ENCODE measurements at regions not wholly inside any gene's neighbourhood (a gene's known extent, or its start where the extent isn't known, plus 50 kb on each side); places are given as distances from the start of the nearest gene placed in this dataset.
A peak's percentile ranks its signal among the peaks of the same experiment; 100 is the strongest.

DNA sequence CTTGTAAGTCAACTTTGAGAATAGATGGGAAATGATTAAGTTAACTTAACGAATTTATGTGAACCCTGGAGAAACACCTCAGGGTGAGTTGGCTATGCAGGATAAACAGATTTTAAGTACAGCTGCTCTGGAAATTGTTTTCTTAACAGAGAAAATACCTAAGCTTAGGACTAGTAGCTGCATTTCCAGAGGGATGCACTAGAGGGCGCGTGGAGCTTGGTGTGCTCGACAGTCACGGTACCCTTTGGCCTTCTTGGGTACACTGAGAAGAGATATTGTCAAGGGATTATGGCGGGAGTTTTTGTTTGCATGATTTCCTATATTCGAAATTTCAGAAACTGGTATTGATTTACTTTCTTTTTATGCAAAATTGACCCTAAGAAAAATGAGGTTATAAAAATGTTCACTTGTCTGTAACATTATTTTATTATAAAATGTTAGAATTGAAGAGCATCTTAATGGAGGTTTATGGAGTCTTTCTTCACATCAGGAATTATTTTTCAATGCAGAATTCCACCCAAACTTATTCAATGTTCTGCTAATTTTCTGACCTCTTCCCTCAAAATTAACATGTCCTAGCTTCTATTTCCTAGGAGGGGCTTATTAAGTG is 58.4 kb upstream of the MYO3A start:
- ATAC-seq: peak; percentile 79
- H3K4me3 Mint-ChIP-seq: no peak overlapping the region
- CTCF ChIA-PET: interaction anchor here (0.6 to 2.3 kb wide), 33 partner anchors 9 to 684 kb away, joined by 3 to 14 read pairs (median 3); partner anchors contain the start of gene GAD2
- TF ChIP-seq, protein P1, sequence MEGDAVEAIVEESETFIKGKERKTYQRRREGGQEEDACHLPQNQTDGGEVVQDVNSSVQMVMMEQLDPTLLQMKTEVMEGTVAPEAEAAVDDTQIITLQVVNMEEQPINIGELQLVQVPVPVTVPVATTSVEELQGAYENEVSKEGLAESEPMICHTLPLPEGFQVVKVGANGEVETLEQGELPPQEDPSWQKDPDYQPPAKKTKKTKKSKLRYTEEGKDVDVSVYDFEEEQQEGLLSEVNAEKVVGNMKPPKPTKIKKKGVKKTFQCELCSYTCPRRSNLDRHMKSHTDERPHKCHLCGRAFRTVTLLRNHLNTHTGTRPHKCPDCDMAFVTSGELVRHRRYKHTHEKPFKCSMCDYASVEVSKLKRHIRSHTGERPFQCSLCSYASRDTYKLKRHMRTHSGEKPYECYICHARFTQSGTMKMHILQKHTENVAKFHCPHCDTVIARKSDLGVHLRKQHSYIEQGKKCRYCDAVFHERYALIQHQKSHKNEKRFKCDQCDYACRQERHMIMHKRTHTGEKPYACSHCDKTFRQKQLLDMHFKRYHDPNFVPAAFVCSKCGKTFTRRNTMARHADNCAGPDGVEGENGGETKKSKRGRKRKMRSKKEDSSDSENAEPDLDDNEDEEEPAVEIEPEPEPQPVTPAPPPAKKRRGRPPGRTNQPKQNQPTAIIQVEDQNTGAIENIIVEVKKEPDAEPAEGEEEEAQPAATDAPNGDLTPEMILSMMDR (IDR thresholded peaks at IDR 0.05): peak; percentile 94
- H3K4me1 Mint-ChIP-seq (ENCODE audit: low read depth): no peaks in the 10 kb centered on the region
- peaks cover 1% of the 10 kb centered on the region for H3K9me3 Mint-ChIP-seq
- POLR2A ChIA-PET: interaction anchor here (0.6 kb wide), 1 partner anchor 172 kb away, joined by 3 read pairs; no protein-coding TSS in a partner anchor
- intact Hi-C loops (cut with micrococcal nuclease): no loop called here
- peaks cover 9% of the 10 kb centered on the region for H3K27me3 Mint-ChIP-seq
- H3K27ac Mint-ChIP-seq: no peak overlapping the region
- DNase-seq: peak; percentile 85
- no peaks in the 10 kb centered on the region for H3K36me3 Mint-ChIP-seq (ENCODE audit: low read depth)

DNA sequence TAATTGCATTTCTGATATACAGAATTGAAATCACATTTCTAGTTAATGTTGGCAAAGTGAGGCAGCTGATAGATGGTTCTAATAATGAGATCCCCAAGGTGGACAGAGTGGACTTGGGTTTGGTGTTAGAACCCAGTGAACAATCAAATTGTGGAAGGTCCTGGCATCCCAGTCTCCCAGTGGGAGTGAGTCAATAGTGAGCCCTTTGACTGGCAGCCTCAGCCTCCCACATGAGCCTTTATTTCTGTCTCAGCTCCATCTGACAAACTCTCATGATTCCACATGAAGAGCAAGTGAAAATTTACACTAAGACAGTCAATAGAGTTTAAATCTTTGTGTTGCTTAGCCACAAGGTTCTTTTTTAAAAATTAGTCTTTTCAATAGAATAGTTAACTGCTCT is 56.7 kb upstream of the MYO3A start:
- intact Hi-C loops (cut with micrococcal nuclease): no loop called here
- Mint-ChIP-seq H3K27ac (no peak overlapping the region), H3K27me3 (peaks cover 9% of the 10 kb centered on the region), H3K36me3 (ENCODE audit: low read depth) (no peaks in the 10 kb centered on the region), H3K9me3 (no peaks in the 10 kb centered on the region), H3K4me1 (ENCODE audit: low read depth) (no peaks in the 10 kb centered on the region), H3K4me3 (no peak overlapping the region)
- no peak for ATAC-seq
- ChIA-PET POLR2A (no interaction called here), CTCF (interaction anchor here (1.1 to 1.4 kb wide), 2 partner anchors 10 to 19 kb away, joined by 3 read pairs; no protein-coding TSS in a partner anchor)
- no peak for DNase-seq
- TF ChIP-seq, protein P1 (IDR thresholded peaks at IDR 0.05): no peak
